D341Med (cell line): ENCODE measurements at regions not wholly inside any gene's neighbourhood (a gene's known extent, or its start where the extent isn't known, plus 50 kb on each side); places are given as distances from the start of the nearest gene placed in this dataset.

ENCODE experiments used
- DNase-seq: peaks from one replicate; pipeline ENCODE4 v3.0.0; 2012; ENCODE audit warnings: low spot score

DNA sequence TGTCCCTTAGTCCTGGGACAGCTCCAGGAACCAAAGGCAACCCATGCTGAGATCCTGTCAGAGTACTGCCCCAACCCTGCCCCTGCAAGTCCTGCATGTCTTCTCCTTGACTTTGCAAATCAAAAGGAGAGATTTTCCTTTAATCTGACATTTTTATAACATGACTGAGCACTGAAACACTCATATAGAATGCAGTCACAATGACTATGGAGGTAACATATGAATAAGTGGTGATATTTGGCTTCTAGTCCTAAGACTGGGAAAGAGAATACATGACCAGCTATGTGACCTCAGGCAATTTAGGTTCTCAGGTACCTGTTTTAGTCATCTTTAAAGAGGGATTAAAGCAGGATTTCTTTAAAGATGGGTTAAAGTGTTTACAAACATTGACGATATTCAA lies 941.6 kb upstream of the CDH8 start:
- no peak for DNase-seq

DNA sequence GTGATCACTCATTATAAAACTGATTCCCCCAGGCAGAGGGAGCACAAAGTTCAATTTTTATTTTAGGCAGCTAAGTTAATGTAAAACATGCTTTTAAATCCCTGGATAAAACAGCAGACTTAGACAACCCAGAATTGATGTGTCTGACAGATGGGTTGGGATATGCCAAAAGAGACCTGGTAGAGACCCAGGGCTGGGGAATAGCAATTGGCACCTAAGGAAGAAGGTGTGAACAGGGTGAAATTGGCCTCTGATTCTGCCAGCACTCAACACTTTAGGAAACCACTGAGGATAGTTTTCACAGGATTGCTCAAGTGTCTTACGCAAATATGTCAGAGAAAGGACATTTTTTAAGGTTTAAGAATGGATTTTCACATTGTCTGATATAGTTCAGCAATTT lies 938.2 kb upstream of the CDH8 start:
- DNase-seq = no peak

DNA sequence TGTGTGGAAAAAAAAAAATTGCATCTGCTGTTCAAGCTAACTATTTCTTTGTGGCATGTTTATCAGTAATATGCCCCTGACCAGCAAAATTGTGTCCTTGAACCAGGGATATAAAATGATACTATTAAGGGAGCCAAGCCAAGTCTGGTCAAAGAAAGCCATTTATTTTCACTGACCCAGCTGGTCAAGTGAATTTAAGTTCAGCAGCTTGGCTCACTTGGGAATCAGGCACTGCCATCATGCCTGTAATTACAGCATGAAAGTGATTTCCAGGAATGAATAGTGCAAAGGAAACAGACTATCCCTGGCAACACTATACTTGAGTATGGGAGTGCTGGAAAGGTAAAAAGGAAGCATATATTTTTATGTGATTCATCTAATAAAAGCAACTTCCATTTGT lies 934.6 kb upstream of the CDH8 start:
- DNase-seq = no peak

- no peak for DNase-seq
Observed at GRCh38 chr16:62969711-62970318, 933.6 kb upstream of the CDH8 start.

DNA sequence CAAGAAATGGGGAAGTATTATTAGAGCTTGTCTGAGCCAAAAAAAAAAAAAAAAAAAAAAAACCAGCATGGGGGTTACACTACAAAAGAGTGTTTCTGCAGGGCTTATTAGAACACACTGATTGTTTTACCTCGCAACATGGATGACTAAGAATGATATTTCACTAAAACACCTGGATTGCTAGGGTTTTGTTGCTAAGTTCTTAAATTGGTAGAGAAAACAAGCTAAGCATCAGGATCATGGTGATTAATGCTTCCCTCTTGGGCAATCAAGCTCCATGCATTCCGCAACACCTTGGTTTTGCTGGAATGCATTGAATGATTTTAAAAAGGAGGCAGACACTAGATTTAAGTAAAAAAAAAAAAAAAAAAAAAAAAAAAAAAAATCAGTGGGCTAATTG lies 931.4 kb upstream of the CDH8 start:
- no peak for DNase-seq

GRCh38 chr16:62967163-62967562 lies 930.9 kb upstream of the CDH8 start:
- no peak for DNase-seq

DNA sequence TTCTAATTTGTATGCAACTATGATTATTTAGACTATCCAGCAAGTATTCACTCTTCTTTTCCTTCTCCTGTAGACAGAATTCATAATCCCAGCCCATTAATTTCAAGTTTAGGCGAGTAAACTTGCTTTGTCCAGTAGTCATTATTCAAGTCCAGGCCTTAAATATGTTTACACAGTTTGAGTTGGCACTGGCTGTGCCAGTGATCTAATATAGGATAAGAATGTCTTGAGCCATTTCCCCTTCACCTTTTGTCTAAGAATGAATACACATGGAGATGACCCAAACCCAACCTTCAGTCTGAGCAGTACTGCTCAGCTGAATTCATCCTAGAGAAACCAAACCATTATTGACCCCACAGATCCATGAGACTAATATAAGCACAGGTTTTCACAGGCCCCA lies 930.4 kb upstream of the CDH8 start:
- DNase-seq = no peak

- no peak for DNase-seq
Observed at GRCh38 chr16:62965831-62966230, 929.6 kb upstream of the CDH8 start.

GRCh38 chr16:62963846-62964245 lies 927.6 kb upstream of the CDH8 start:
- no peak for DNase-seq

- no peak for DNase-seq
Observed at GRCh38 chr16:62955033-62955349, 918.8 kb upstream of the CDH8 start.

DNA sequence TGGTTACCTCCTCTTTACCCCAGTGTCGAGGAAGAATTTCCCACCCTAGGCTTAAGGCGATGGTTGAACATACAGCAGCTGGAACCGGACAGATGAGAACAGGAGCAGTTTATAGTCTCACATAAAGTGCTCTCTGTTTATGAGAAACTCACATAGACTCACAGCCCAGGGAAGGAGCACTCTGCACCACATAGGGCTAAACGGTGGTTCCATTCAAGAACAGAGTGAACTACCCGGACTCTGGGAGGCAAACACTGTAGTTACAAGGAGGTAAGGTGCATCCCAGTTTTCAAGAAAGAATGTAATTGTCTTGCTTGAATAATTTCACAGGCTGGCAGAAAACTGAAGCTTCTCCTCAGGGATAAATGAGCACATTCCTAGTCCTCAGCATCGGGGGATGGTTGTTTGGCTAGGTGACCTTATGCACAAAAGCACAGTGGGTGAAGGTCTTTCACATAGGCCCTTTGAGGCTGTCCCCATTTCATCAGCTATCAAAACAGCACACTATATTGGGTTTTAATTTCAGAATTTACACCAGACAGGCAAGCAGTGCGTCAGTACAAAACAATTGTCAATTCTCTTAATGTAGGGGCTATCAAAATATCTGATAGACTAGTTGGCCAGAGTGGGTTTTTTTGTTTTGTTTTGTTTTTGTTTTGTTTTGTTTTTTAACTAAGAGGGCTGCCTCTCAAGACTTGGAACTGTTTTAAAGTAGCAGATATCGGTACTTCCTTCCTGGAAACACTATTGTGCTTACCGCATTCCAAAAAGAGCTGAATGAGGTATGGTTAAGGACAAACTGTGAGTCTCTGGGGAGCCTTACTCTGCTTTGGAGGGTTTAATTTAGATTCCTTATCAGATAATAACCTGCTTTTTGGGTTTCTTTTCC lies 918.1 kb upstream of the CDH8 start:
- DNase-seq = no peak

DNA sequence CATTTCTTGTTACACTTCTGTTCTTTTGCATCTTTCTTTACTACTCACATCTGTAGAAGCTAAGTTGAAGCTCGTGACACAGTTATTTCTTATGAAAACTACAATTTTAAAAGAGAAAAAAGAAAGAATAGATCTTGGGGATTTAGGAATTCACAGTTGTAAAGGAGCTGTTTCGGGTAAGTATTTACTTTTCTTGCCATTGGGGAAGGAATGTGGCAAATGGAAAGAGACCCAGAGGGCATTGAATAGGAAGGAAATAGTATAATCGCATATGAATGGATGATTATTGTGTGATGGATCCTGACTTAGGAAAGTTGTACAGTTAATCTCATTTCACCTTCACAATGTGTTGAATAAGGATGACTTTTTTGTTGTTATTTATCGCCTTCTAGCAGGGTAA lies 914.1 kb upstream of the CDH8 start:
- no peak for DNase-seq

- no peak for DNase-seq
Observed at GRCh38 chr16:62940569-62940968, 904.3 kb upstream of the CDH8 start.

DNA sequence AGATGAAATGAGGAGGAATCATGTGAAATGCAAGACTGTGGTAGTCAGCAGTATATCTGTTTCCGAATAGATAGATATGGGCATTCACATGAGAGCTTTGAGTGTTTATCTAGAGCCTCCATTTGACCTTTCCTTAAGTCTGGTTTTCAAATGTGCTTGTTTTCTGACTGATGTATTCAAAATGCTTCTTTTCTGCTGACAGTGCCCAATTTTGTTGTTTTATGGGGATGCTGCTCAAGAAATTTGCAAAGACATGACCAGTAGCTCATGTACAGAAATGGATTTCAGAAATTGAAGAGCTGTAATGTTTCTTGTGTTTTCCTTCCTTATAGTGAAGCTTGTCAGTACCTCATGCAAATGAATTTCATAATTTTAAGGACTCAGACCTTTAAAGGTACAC lies 903.4 kb upstream of the CDH8 start:
- no peak for DNase-seq

- no peak for DNase-seq
Observed at GRCh38 chr16:62933929-62934328, 897.7 kb upstream of the CDH8 start.

- DNase-seq = no peak
Observed at GRCh38 chr16:62929593-62929992, 893.4 kb upstream of the CDH8 start.

- no peak for DNase-seq
Observed at GRCh38 chr16:62927122-62927521, 890.9 kb upstream of the CDH8 start.

GRCh38 chr16:62926121-62926801 lies 890.0 kb upstream of the CDH8 start:
- DNase-seq = no peak

- no peak for DNase-seq
Observed at GRCh38 chr16:62921904-62922303, 885.7 kb upstream of the CDH8 start.

- DNase-seq = no peak
Observed at GRCh38 chr16:62913924-62914323, 877.7 kb upstream of the CDH8 start.

DNA sequence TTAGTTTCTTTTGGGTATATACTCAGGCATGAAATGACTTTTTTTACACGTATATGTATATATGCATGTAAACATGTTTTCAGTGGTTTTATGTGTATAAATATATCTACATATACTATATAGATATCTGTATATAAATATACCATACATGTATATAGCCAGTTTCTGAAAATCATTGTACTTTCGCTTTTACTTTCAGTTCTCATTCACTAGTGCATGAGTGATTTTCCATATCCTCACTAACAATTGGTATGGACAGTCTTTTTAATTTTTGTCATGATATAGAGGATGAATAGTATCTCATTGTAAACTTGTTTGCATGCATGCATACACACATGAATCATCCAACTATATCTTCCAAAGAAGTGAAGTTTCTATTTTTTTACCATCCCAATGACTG lies 877.1 kb upstream of the CDH8 start:
- DNase-seq = no peak

- no peak for DNase-seq
Observed at GRCh38 chr16:62909597-62909996, 873.4 kb upstream of the CDH8 start.

- no peak for DNase-seq
Observed at GRCh38 chr16:62907562-62907961, 871.3 kb upstream of the CDH8 start.
